K562 (cell line): ENCODE measurements at regions not wholly inside any gene's neighbourhood (a gene's known extent, or its start where the extent isn't known, plus 50 kb on each side); places are given as distances from the start of the nearest gene placed in this dataset.

Experiments used
- ATAC-seq: fragments of 200-7000 bp; cut with Tn5 transposase; 3 replicates; pipeline ENCODE4 v1.9.1; 2020; ENCODE audit warnings: moderate library complexity
- BruUV-seq: library from RNA; stranded (reverse); fragments of 400-500 nt; replicated peaks from 2 replicates; lab custom pipeline; 2021; lab: Mats Ljungman, UMichigan
- CTCF ChIA-PET: fragments of 300-600 bp; formaldehyde crosslinking; extraction: SDS; loops from one replicate; lab custom pipeline; 2021; ENCODE audit warnings: low intra/inter-chr PET ratio; lab: Yijun Ruan, JAX
- POLR2A ChIA-PET: fragments of 300-600, 350-650 bp; sonication (Branson Sonifier 250); formaldehyde crosslinking; extraction: SDS; loops from one replicate; lab custom pipeline; 2021; ENCODE audit warnings: antibody characterized with exemption, inconsistent platforms; lab: Yijun Ruan, JAX
- DNase-seq, 4 experiments: peaks; one replicate each; pipeline versions ENCODE4 v3.0.0 to v3.0.0-alpha.2; 2011 to 2018; ENCODE audit warnings: low spot score in 3 of 4, mixed read lengths in 3 of 4; ENCODE audit errors: extremely low read depth in 1 of 4
- FAIRE-seq: peaks from 2 replicates; lab custom pipeline; 2011; peaks lifted over from hg19 to GRCh38; lab: Jason Lieb, UNC
- H2AFZ ChIP-seq: 2 replicates; pipeline ENCODE4 v1.6.0; 2011; ENCODE audit warnings: low read depth, low read length, control low read depth, inconsistent platforms
- H3K27ac ChIP-seq: fragments of 200-600 bp; 3 replicates; pipeline ENCODE4 v1.8.0; 2011; ENCODE audit warnings: low read depth, mild to moderate bottlenecking, control low read depth, inconsistent platforms, low read length, moderate library complexity, mixed read lengths; ENCODE audit errors: extremely low read depth
- H3K27me3 ChIP-seq, 2 experiments: fragments of 300-600 bp in 1 of 2; 2 replicates in 1 of 2; 3 replicates in 1 of 2; pipeline versions ENCODE4 v1.6.0 to v1.8.0; 2011; ENCODE audit warnings: inconsistent platforms in 2 of 2, low read length in 2 of 2, mild to moderate bottlenecking in 1 of 2, mixed read lengths in 1 of 2, moderate library complexity in 1 of 2; ENCODE audit not compliant: control insufficient read depth in 2 of 2, insufficient read depth in 2 of 2
- H3K36me3 ChIP-seq: fragments of 300-600 bp; 3 replicates; pipeline ENCODE4 v1.8.0; 2011; ENCODE audit warnings: mild to moderate bottlenecking, low read length, inconsistent platforms; ENCODE audit not compliant: control insufficient read depth, insufficient read depth
- H3K4me1 ChIP-seq, 2 experiments: fragments of 200-600 bp in 1 of 2; replicated peaks in 1 of 2; 2 replicates in 1 of 2; 3 replicates in 1 of 2; pipeline versions ENCODE4 v1.5.1 to v1.8.0; 2011; ENCODE audit warnings: inconsistent platforms in 2 of 2, low read length in 2 of 2, mild to moderate bottlenecking in 1 of 2, mixed read lengths in 1 of 2, moderate library complexity in 1 of 2; ENCODE audit not compliant: control insufficient read depth in 2 of 2, insufficient read depth in 2 of 2
- H3K4me2 ChIP-seq: 2 replicates; pipeline ENCODE4 v1.6.1; 2011; ENCODE audit warnings: low read length, control low read depth, inconsistent platforms, mixed read lengths; ENCODE audit not compliant: insufficient read depth
- H3K4me3 ChIP-seq: fragments of 200-600 bp; sonication (generic), shearing (Covaris generic); 2 replicates; pipeline ENCODE4 v1.5.1; 2016; ENCODE audit warnings: control low read depth, inconsistent platforms
- H3K79me2 ChIP-seq: fragments of 200-600 bp; 3 replicates; pipeline ENCODE4 v1.8.0; 2011; ENCODE audit warnings: low read length, inconsistent platforms; ENCODE audit not compliant: control insufficient read depth, insufficient read depth
- H3K9ac ChIP-seq, 2 experiments: 2 replicates each; pipeline versions ENCODE4 v1.6.0 to v1.6.1; 2011; ENCODE audit warnings: low read depth in 2 of 2, low read length in 2 of 2, control low read depth in 1 of 2, inconsistent platforms in 1 of 2, mild to moderate bottlenecking in 1 of 2, mixed read lengths in 1 of 2; ENCODE audit not compliant: insufficient read depth in 1 of 2
- H3K9me1 ChIP-seq: one replicate; pipeline ENCODE4 v1.6.0; 2011; ENCODE audit warnings: inconsistent platforms, mild to moderate bottlenecking, low read length, moderate library complexity; ENCODE audit not compliant: control insufficient read depth, insufficient read depth
- H3K9me3 ChIP-seq: replicated peaks from 2 replicates; pipeline ENCODE4 v1.5.1; 2011; ENCODE audit warnings: low read depth, low read length, inconsistent platforms; ENCODE audit not compliant: control insufficient read depth, insufficient read depth
- H4K20me1 ChIP-seq: replicated peaks from 2 replicates; pipeline ENCODE4 v1.6.1; 2011; ENCODE audit warnings: low read length, inconsistent platforms, mixed read lengths; ENCODE audit not compliant: control insufficient read depth, insufficient read depth
- BACH1 ChIP-seq: fragments of 200-800 bp; sonication (Bioruptor generic); IDR thresholded peaks from 2 replicates; pipeline ENCODE4 v1.6.1; 2016; ENCODE audit warnings: missing genetic modification characterization, missing compliant biosample characterization
- ETS2 ChIP-seq: IDR thresholded peaks from 2 replicates; pipeline ENCODE4 v1.6.1; 2016; ENCODE audit warnings: borderline replicate concordance, missing genetic modification characterization, mild to moderate bottlenecking, moderate library complexity, missing compliant biosample characterization; ENCODE audit not compliant: poor library complexity, severe bottlenecking
- GABPA ChIP-seq: fragments of 200-800 bp; sonication (Bioruptor generic); conservative IDR thresholded peaks from 2 replicates; pipeline ENCODE4 v1.6.1; 2016; ENCODE audit warnings: low read depth, missing genetic modification characterization, missing compliant biosample characterization
- PHF8 ChIP-seq: fragments of 200-600 bp; sonication (generic); IDR thresholded peaks from 2 replicates; pipeline ENCODE4 v1.6.1; 2012; ENCODE audit warnings: mixed run types, mild to moderate bottlenecking, inconsistent platforms, low read length, moderate library complexity, borderline replicate concordance
- WGBS: fragments of 100-300 bp; shearing (Covaris generic); methylation state at CpG from one replicate; pipeline ENCODE4 v1.1.6; 2016; ENCODE audit warnings: low coverage, mixed read lengths; ENCODE audit not compliant: insufficient coverage; ENCODE audit errors: missing lambda C conversion rate; 5-methylcytosine and 5-hydroxymethylcytosine counted together
- in situ Hi-C: fragments of 300-500 bp; cut with MboI; formaldehyde crosslinking; loops from 4 replicates; pipeline ENCODE4 v1.15.0; 2018; ENCODE audit warnings: inconsistent platforms, mixed read lengths
- intact Hi-C: fragments of 100-400 bp; cut with micrococcal nuclease; formaldehyde crosslinking; loops from 2 replicates; pipeline ENCODE4 v1.14.2; 2022

DNA sequence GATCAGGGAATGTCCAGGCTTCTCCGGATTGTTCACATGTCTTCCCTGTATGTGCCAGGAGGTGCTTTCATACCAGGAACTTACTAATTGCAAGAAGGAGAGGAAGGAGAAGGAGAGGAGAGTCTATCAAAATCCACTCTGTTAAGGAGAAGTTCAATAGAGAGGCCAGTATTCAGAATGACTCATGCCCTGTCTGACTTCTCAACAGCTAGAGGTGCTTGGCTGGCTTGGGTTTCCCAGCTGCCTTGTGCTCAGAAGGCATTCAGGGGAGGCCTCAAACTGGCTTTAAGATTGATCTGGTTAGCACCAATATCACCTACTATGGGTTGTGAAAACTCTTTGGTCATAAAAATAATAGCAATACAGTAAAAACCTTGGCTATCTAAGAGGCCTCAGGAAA, 167.9 kb upstream of the GLRA1 start:
- Histone ChIP-seq H3K9me3 (no peaks in the 10 kb centered on the region), H3K27ac (no peak overlapping the region), H3K36me3 (no peaks in the 10 kb centered on the region), H3K4me3 (no peak overlapping the region), H3K4me1 (no peaks in the 10 kb centered on the region), H4K20me1 (no peaks in the 10 kb centered on the region), H3K4me2 (no peak overlapping the region), H2AFZ (no peak overlapping the region), H3K9me1 (no peaks in the 10 kb centered on the region), H3K9ac (no peak overlapping the region), H3K79me2 (no peaks in the 10 kb centered on the region), H3K27me3 (no peaks in the 10 kb centered on the region)
- CTCF ChIA-PET: no interaction called here
- FAIRE-seq: no peak
- no peak for ATAC-seq
- no peak for DNase-seq
- WGBS: 0% methylated on average over 1 of the region's 1 CpG
- intact Hi-C loops: no loop called here
- TF ChIP-seq BACH1 (tag) (no peak), GABPA (tag) (no peak), PHF8 (no peak)
- no TSS peak for BruUV-seq
- in situ Hi-C loops: no loop called here
- POLR2A ChIA-PET: no interaction called here

DNA sequence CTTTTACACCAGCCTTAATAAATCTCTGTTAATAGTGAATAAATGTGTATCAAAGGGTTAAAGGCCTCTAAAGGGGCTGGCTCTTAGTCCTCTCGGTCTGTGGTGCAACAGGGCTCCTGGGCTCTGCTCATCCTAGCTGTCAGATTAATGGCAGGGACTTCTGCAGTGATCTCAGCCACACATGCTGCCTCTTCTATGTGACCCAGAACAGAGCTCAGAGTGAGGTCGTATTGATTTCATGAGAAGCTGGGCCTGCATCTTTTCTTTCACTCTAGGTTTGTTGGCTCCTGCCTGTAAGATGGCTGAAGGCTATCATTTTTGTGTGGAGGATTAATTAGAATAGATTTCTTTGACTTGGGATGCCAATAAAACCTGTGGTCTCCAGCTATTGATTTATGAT, 165.0 kb upstream of the GLRA1 start:
- Histone ChIP-seq H3K36me3 (no peaks in the 10 kb centered on the region), H3K9me1 (no peaks in the 10 kb centered on the region), H3K79me2 (no peaks in the 10 kb centered on the region), H3K27ac (no peak overlapping the region), H4K20me1 (no peaks in the 10 kb centered on the region), H3K9ac (no peak overlapping the region), H2AFZ (no peak overlapping the region), H3K4me2 (no peak overlapping the region), H3K4me3 (no peak overlapping the region), H3K4me1 (no peaks in the 10 kb centered on the region), H3K27me3 (no peaks in the 10 kb centered on the region), H3K9me3 (no peaks in the 10 kb centered on the region)
- ChIA-PET POLR2A (no interaction called here), CTCF (no interaction called here)
- TF ChIP-seq ETS2 (tag): no peak
- DNase-seq (no peak), FAIRE-seq (no peak), ATAC-seq (no peak)
- intact Hi-C loops (no loop called here), in situ Hi-C loops (no loop called here)
- no TSS peak for BruUV-seq
- 0% methylated on average over 2 of the region's 2 CpGs for WGBS
